Mesenteric fat pad (tissue), 1 donor: ENCODE measurements at regions not wholly inside any gene's neighbourhood (a gene's known extent, or its start where the extent isn't known, plus 50 kb on each side); places are given as distances from the start of the nearest gene placed in this dataset.
A peak's percentile ranks its signal among the peaks of the same experiment; 100 is the strongest.

Experiments used
- DNase-seq: peaks from one replicate; pipeline ENCODE4 v3.0.0-alpha.2; 2020; ENCODE audit warnings: low spot score
- donor health status: DM: yes; HTN: yes; CAD: no.

DNA sequence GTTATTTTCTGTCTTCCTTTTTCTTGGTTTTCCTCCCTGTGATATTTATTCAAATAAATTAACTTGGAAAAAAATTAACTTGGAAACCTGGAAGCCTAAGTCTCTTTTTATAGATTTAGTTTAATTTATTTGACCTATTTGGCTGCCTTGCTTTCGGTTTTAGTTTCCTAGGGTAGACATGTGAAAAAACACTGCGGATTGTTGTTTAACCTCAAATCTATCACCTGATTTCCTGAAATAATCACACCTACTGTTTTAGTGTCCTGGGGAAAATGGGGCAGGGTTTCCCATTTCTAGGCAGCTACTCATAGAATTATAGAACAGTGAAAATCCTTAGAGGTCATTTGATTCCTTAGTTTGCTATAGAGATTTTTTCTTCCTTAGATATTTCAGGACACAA lies 412.4 kb downstream of the PCDH17 start:
- no peak for DNase-seq

DNA sequence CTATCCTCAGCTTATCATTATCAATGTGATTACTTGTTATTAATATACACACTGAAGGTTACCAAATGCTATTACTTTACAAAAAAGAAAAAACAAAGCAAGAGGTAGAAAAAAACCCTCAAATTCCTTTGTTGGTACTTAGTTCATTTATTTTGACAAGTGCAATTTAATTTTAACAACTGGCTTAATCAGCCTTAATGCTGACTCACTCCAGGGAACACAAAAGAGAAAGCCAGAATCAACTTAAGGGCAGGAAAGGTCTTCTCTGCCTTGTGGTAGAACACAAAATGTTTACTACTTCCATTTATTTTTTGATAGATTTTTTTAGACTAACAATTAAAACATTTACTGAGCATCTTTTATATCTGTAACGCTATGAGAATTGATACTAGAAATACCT lies 417.1 kb downstream of the PCDH17 start:
- no peak for DNase-seq

DNA sequence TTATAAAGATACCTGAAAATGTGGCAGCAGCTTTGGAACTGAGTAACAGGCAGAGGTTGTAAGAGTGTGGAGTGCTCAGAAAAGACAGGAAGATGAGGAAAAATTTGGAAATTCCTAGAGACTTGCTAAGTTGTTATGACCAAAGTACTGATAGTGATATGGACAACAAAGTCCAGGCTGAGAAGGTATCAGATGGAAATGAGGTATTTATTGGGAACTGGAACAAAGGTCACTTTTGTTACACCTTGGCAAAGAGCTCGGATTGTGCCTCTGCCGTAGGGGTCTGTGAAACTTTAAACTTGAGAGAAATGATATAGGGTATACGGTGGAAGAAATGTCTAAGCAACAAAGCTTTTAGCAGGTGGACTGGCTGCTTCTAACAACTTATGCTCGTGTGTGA lies 419.9 kb downstream of the PCDH17 start:
- no peak for DNase-seq

DNA sequence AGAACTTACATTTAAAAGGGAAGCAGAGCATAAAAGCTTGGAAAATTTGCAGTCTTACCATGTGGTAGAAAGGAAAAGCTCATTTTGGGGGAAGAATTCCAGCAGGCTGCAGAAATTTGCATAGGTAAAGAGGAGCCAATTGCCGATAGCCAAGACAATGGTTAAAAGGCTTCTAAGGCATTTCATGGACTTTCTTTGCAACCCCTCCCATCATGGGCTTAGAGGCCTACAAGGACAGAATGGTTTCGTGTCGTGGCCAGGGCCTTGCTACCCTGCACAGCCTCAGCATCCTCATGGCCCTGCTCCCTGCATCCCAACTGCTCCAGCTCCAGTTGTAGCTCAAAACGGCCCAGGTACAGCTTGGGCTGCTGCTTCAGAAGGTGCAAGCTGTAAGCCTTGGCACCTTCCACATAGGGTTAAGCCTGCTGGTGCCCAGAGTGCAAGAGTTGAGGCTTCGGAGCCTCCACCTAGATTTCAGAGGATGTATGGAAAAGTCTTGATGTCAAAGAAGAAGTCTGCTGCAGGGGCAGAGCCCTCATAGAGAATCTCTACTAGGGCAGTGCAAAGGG lies 420.3 kb downstream of the PCDH17 start:
- no peak for DNase-seq

DNA sequence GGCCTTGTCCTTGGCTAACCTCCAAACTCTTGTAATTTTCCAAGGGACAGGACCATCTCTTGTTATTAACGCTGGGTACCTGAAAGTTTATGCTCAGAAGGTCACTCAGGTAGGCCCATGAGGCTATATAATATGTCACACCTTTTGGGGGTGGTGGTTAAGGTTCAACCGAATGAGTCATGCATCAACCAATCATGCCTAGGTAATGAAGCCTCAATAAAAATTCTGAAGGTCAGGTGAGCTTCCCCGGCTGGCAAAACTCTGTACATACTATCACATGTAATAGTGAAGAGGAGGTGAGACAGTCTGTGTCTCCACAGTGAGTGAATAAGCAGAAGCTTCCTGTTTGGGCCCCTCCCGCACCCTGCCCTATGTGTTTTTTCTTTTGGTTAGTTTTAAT lies 424.9 kb downstream of the PCDH17 start:
- DNase-seq = no peak

DNA sequence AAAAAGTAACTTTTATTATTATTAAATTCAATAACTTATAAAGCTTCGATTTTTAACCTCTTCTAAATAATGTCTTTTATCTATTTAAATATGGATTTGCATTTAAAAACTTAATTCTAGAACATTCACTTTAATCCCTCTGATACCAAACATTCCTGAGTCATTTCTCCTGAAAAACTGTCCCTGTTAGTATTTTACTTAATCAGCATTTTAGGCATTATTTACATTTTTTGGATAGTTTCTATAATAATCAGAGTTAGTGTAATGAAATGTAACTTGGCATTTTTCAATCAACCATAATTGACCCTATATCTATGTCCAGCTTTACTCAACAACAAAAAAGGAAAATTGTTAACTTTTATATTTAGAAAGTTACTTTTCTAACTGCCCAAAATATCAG lies 428.1 kb downstream of the PCDH17 start:
- DNase-seq = no peak

DNA sequence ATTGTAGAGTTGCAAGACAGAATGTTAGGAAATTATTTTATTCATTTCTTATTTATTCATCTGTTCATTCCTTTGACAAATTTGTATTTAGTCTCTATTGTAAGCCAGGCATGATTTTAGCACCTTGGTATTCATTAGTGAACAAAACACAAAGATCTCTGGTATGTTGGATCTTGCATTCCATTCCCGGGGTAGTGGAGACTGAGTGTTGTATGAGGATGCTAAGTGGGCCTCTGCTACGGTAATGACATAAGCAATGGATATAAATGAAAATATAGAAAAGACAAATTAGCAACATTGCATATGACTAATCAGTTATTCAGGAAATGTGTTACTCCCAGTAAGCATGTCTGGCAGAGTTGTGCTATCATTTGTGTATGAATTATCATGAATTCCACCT lies 449.3 kb downstream of the PCDH17 start:
- no peak for DNase-seq

DNA sequence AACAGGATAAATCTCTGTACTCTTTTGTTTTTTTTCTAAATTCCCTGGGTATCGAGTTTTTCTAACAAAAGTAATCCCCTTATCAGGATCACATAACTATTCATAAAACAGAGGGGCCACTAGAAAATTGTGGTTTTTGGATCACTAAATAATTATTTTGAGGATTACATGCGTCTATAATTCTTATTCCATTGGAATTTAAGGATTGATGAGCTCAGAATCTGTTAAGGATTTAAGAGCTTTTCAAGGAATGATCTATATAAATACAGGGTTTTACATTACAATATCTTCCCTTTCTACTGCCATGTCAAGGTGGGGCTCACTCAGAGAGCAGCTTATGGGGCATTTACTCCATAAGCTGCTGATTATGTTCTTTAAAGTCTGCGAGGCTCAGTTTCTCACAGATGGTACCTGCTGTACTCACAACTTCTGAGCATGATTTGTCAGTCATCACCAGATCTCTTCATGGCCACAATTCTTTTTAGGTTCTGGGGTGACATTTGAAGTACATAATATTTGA lies 449.8 kb downstream of the PCDH17 start:
- no peak for DNase-seq

DNA sequence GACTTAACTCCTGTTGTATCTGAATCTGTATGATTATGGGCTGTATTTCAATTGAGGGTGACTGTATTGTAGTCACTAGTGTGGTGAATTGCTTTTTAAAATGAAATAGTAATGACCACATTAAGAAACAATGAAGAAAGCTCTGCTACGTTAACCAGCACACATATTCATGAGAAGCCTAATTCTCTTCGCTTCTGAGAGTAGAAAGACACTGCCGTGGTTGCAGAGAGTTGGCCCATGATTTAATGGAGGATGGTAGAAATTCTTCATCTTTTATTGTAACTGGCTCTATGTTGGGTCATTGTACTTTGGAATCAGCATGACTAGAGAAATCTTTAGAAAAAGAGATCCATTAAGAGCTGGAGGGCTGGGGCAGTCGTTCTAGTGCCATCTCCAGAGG lies 451.5 kb downstream of the PCDH17 start:
- no peak for DNase-seq

DNA sequence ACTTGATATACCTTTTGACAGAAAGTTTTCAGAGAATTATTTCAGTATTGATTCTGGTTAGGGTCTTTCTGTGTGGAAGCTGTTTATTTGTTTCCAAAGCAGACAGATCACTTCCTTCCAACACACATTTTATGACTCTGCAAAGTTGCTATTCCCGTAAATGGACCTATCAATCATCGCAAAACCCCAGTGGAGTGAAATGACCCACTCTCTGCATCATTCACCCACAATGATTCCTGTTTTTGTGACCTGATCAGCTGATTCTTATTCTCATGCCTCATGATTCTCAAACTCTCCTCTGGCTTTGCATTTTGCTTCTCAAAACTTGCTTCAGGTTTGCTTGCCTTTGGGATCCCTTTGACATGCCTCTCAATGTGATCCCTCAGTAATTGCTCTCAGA lies 453.7 kb downstream of the PCDH17 start:
- no peak for DNase-seq

DNA sequence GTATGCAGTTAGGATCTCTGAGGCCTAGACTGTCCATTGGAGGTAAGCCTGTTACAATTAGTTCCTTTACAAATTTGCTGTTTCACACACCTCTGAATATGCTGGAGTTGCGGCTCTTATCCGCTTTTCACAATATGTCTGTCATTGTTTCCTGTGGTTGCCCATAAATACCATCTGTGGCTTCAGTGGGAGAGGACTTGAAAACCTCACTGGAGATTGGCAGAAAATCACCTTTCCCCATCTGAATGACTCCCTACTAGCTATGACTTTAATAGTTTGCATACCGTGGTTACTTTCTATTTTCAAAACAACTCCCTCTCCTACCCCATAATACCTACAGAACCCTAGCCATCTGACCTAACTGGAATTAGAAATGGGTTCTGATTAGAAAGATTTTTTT lies 454.3 kb downstream of the PCDH17 start:
- no peak for DNase-seq

DNA sequence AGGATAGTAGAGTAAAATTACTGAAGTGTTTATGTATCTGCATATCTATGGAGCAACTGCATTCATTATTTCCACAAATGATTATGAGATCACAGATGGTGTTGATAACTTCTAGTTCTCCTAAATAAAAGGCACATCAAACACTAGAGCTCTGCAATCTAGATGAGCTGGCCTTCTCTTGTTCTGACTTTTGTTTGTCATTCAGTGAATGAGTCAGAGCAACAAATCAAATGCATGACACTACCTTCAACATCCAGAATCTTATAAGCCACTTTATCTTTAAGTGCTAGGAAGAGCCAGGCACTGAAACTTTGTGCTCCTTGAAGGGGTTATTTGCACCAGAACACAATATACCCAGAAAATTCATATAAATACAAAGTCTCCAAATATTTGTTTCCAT lies 456.0 kb downstream of the PCDH17 start:
- no peak for DNase-seq

DNA sequence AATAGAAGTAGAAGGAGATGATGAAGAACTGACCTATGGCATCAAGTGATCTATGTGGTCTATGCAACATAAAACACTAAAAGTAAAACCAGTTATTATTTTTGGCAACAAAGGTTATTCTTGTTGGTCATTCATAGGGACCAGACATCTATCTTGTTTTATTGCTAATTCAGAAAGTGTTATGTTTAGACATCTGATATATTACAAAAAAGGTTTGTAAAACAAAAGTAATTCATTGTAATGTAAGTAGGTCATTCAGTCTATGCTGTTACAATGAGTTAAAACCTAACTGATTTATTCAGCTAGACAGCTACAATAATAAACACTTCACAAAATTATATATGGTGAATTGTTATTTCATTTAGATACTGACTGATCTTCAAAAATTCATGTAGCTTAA lies 461.9 kb downstream of the PCDH17 start:
- DNase-seq = no peak

DNA sequence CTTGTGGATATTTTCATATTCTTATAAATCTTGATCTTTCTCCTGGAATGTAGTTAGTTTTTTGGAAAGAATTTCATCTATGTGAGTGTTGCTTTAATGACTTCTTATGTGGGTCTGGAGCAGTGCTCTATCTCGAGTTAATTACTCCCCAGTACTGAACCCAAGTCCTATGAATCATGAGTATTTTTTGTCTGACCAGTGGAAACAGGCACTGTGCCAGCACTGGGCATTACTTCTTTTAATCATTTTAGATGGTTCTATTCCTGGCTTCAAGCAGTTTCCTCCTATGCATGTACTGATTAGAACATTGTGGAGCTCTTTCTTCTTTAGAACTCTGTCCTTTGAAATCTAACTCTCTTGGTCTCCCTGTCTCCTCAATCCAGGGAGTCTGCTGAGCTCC lies 466.3 kb downstream of the PCDH17 start:
- no peak for DNase-seq

DNA sequence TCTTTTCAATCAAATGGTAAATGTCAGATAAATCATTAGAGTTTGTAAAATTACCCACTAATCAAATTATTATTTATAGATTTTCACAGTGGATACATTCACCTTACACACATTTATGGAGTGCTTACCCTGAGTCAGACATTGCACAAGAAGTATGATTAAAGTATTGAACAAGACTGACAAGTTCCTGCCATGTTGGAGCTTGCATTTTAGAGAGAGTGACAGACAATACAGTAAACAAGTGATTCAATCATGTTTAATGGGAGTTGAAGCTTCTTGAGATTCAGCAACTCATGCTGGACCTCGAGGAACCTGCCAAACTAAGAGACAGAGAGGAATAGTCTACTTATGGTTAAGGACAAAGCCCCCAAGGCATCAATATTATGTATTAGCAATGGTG lies 487.8 kb downstream of the PCDH17 start:
- no peak for DNase-seq

DNA sequence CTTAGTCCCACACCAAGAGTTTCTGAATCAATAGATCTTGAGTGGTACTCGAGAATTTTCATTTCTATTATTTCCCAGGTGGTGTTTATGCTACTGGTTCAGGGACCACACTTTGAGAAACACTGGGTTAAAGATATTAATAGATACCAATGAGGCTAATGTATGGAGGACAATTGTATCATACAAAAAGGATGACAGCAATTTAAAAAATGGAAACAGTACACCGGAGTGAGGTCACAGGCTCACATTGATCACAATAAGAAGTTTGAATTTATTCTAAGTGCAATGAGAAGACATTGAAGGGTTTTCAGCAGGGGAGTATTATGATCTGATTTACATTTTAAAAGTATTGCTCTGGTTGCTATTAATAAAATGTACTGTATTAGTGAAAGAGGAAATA lies 488.3 kb downstream of the PCDH17 start:
- DNase-seq = no peak

DNA sequence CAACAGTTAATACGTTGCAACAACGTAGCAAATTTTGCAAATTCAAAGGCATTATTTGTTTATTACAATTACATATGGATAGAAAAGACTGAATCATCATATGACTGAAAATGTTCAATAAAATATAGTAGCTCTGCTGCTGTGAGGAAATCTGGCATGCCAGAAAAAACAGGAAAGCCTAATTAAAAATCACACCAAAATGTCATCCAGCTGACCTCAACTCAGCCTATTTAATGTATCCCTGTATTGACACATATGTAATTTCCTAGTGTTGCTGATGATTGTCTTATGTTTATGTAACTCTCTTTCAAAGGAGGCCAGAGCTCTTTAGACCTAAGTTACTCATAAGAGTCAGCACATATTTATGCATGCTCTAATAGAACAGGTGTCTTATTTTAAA lies 495.0 kb downstream of the PCDH17 start:
- no peak for DNase-seq

DNA sequence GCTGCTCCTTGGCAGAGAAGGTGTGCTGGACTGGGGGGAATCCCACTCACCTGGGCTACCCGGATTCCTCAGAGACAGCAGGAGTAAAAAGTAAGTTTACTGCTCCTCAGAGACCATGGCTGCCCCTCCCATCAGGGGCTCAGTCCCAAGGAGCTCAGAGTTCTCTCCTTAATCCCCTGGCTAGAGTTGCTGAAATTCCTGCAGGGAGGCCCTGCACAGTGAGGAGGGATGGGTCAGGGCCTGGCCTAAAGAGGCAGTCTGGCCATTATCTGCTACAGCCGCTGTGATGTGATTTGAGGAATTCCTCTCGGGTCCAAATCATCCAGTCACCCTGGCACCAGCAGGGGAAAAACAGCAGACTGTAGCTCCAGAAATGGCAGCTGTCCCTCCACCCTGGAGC lies 502.5 kb downstream of the PCDH17 start:
- DNase-seq = peak; percentile 75

DNA sequence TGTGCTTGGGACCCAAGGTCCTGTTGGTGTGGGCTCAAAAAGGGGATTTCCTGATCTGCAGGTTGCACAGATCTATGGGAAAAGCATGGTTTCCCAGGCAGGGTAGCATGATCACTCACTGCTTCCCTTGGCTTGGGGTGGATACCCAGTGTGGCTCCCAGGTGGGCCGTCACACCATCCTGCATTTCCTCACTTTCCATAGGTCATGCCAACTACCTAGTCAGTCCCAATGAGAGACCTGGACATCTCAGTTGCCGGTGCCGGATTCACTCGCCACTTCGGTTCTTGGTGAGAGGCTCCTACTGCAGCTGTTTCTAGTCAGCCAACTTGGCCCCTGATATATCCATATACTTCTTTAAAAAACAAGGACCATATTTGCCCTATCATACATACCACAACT lies 503.0 kb downstream of the PCDH17 start:
- DNase-seq = peak; percentile 53

DNA sequence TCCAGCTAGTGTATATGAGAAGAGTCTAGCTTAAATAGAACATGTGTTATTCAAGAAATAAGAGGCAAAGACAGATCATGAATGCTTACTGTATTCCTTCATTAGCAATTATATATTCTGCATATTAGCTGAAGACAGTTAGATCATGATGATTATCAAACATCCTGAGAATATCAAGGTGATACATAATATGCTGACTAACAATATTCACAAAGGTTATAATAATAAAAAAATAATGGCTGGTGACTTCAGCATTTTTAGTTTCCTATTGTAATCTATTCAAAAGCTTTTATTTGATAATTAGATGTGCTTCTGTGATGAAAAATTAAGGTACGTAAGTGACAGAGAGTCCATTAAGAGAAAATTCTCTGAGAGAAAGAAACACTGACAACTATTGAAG lies 511.4 kb downstream of the PCDH17 start:
- no peak for DNase-seq

DNA sequence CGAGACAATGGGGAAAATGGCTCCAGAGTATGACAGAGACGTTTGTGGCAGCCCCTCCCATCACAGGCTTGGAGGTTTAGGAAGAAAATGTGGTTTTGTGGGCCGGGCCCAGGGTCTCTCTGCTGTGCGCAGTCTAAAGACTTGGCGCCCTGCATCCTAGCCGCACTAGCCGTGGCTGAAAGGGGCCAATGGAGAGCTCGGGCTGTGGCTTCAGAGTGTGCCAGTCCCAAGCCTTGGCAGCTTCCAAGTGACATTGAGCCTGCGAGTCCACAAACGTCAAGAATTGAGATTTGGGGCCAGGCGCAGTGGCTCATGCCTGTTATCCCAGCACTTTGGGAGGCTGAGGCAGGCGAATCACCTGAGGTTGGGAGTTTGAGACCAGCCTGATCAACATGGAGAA lies 513.1 kb downstream of the PCDH17 start:
- DNase-seq = no peak

DNA sequence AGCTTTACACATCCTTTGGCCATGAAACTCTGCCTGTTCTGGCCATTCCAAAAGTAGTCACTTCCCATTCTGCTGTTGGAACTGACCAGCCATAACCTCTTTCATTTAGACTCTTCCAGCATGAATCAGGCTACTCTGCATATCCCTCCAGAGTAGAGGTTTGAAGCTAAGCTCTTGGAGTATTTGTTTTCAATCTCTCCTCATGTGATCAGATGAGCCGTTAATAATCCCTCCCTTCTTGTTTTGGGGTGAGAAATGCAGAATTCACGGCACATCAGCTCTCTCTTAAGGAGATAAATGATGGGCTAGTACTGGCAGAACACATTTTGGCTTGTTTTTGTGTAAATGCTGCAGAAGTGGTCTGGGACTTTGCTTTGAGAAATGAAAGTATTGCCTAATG lies 519.9 kb downstream of the PCDH17 start:
- no peak for DNase-seq

DNA sequence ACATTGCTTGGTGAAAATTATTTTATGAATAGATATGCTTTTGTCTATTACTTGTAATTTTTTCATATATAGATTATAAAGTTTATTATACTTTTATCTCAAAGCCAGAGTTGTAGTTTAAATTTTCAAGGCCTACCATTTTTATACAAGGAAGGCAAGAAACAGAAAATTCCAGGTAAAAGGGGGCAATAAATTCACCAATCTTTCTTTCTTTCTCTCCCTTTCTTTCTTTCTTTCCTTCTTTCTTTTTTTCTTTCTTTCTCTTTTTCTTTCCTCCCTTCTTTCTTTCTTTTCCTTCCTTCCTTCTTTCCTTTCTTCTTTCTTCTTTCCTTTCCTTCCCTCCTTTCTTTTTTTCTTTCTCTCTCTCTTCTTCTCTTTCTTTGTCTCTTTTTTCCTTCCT lies 529.4 kb downstream of the PCDH17 start:
- DNase-seq = no peak

DNA sequence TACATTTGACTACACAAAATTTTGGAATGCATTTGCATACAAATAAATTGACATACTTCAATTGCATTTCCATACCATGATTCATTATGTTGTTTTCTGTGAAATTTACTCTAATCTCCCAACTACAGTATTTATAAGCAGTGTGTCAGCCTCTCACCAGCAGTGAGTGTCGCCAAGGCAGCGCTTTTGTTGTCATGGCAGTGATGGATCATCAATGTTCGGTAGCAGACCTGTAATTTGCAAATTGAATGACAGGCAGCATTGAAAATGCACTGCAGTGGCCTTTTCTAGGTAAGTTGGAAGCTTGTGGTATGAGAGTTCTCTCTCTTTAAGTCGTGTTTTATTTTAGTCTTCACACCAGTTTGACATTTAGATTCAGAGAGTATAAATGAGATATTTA lies 534.1 kb downstream of the PCDH17 start:
- no peak for DNase-seq
